AG20443 (cell line): ENCODE measurements at regions not wholly inside any gene's neighbourhood (a gene's known extent, or its start where the extent isn't known, plus 50 kb on each side); places are given as distances from the start of the nearest gene placed in this dataset.
"Not testable (repeated sequence)": the region's sequence is repeated elsewhere in the genome, so short reads cannot be mapped to it uniquely, and the experiment has no call there.

Experiments
- DNase-seq: peaks from one replicate; pipeline ENCODE4 v3.0.0; 2012; ENCODE audit warnings: low spot score, mixed read lengths

DNA sequence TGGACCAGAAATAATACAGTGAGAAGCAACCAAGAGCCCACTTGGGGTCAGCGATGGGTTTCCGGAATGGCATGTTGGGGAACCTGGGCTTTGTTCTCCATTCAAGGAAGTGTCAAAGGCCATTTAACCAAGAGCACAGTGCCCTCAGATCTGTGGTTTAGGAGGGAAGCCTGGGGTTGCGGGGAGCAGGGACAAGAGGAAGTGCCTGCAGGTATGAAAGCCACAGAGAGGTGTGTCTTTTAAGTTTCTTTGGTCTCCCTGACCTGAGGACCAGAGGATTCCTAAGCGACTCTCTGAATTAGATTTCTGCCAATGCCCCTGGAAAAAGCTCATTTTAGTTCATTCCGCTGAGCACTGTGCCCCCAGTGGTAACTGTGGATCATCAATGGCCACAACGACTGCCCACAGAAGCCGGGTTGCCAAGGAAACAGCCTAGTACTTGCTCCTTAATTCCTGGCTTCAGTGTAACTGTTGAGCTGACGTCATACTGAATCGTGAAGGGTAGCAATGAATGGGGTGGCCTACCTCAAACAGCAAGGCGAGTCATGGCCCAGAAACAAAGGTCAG, 107.3 kb upstream of the SPIN1 start:
- no peak for DNase-seq

DNA sequence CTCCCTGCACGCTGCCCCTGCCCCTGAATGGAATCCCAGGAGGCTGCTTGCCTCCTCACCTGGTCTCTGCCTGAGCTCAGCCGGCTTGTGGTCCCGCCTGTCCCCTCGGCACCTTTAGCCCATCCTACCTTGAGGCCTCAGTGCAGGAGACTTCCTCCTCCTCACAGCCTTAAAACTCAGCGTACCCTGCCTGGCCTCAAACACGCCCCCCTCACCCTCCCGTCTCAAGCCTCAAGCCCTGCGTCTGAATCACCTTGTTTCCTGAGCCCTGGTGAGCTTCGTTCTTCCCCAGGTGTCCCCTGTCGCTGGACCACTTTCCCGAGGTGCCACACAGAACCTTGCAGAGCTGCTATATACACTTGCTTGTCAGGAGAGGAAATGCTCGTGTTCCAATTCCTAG, 110.2 kb upstream of the SPIN1 start:
- no peak for DNase-seq

DNA sequence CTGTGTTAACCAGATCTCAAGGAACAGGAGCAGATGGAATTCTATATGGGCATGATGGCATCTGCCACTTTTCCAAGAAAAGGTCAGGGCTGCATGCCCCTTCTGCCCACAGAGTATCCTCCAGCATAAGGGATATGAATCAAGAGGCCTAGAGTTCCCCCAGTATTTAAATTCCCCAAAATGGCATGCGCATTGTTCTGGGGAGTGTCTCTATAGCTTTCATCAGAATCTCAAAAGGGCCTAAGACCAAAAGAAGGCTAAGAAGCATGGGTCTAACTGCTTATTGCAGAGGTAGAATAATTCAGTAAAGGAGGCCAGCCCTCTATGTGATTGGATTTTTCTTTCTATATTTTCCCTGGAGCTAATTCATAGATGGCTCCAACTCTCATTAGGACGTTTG, 114.2 kb upstream of the SPIN1 start:
- no peak for DNase-seq

DNA sequence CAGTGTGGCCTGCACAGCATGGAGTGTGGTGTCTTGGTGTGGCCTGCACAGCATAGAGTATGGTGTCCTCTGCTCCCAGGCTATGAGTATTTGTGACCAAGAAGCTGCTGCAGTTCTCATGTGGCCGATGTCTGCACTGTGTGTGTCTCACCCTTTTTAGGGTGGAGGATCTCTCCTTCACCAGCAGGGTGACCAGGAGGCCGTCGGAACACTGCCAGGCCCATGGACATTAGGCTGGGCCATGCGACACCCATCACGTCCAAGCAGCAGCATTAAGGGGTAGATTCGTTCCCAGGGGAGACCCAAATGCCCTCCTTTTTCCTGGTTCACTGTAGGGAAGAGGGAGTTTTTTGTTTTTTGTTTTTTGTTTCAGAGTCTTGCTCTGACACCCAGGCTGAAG, 115.3 kb upstream of the SPIN1 start:
- no peak for DNase-seq

DNA sequence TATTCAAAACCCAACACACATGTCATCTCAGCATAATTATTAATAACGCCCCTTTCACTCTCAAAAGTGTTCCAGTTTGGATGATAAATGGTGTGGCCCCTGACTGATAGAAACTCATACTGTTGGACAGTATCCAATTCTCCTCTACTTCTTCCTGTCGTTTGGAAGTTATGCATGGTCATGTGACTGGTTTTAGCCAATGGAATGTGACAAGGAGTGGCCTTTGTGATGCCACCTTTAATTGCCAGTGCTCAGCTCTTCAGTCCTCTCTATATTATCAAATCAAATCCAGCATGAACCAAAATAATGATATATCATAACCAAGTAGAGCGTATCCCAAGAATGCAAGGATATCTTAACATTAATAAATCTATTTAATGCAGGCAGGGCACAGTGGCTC, 117.8 kb upstream of the SPIN1 start:
- DNase-seq = no peak

DNA sequence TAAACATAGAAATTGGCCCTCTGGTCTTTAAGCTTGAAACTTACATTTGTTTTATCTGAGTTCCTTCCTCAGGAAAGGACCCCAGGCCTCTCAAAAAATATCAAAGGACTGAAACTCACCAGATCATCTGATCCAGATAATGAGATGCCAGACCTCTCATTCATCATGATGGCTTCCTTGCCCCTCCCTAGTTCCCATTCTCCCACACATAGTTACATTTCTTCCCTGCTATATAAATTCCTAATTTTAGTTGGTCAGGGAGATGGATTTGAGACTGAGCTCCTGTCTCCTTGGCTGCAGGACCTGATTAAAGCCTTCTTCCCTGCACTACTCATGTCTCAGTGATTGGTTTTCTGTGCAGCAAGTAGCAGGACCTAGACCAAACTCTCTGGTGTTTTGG, 119.4 kb upstream of the SPIN1 start:
- no peak for DNase-seq

DNA sequence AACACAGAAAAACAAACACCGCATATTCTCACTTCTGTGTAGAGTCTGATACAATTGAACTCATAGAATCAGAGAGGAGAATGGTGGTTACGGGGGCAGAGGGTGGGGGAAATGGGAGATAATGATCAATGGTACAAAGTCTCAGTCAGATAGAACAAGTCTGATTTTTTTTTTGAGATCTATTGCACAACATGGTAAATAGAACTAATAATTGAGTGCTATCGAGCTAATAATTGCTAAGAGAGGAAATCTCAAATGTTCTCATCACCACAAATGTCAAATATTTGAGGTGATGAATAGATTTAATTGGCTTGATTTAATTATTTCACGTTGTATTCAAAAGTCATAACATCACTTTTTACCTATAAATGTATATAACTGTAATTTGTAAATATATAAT, 121.0 kb upstream of the SPIN1 start:
- DNase-seq = no peak

DNA sequence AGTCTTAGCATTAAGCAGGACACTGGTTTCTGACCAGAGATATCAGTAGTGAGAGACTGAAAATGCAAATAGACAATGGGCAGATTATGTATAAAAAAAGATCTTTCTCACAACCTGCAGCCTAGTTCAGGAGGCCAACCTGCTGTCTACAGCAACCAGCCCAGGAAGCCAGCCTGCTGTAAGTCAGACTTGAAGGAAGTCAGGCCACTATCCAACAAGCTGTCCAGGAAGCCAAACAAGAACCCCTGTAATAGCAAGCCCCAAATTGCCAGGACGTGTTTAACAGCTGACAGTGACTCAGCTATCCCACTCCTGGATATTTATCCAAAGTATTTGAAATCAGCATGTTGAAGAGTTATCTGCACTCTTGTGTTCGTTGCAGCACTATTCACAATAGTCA, 121.8 kb upstream of the SPIN1 start:
- DNase-seq = no peak

DNA sequence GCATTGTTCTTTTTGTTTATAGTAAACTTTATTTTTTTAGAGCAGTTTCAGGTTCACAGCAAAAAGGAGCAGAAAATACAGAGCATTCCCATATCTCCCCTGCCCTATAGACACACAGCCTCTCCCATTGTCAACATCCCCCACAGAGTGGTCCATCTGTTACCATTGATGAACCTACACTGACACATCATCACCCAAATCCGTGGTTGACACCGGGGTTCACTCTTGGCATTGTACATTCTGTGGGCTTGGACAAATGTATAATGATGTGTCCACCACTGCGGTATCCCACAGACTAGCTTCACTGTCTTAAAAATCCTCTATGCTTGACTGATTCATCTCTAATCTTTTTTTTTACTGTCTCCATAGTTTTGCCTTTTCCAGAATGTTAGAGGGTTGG, 120.7 kb upstream of the SPATA31C2 start:
- DNase-seq = no peak

DNA sequence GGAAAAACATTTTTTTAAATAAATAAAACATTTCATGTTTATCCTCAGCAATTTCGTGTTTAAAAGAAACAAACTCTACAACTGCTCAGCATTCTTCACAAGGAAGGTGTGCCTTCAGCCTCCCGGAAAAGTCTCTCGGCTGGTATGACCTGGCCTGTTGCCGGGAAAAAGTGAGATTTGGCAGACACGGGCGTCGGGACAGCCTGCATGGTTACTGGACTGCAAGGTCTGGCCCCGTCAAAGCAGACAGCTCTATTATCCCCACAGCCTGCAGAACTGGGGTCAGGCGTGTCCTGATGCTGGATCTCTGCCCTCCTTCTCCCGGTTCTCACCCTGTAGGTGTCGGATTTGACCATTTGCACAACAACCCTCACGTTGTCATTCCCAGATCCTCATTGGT, 120.3 kb upstream of the SPATA31C2 start:
- peak; percentile 67 for DNase-seq

DNA sequence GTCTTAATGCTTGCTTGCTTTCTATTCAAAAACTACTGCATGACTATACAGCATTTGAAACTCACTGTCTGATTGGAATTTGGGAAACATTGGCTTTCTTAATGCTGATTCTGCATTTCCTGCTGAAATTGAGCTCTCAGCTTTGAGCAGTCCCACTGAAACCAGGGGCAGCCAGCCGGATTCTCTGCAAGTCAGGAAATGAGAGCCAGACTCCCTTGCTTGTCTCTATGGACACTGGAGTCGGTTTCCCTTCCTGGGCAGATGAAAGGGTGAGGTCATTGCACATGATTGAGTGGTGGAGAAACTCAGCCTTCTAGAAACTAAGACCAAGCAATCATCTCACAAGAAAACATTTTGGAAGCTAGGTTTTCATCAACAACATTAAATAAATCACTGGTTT, 119.7 kb upstream of the SPATA31C2 start:
- DNase-seq = peak; percentile 85

DNA sequence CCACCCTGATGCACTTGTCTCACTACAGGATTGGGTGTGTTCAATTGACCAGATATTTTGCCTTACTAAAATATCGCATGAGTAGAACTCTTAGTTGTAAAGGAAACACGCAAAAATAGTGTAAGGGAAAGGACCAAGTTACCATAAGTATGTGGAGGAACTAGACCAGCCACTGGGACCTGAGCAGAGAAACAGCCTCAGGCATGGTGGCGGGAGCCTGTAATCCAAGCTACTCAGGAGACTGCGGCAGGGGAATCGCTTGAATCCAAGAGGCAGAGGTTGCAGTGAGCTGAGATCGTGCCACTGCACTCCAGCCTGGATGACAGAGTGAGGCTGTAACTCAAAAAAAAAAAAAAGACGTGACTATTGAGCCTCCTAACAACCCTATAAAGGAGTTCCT, 117.9 kb upstream of the SPATA31C2 start:
- DNase-seq = no peak

DNA sequence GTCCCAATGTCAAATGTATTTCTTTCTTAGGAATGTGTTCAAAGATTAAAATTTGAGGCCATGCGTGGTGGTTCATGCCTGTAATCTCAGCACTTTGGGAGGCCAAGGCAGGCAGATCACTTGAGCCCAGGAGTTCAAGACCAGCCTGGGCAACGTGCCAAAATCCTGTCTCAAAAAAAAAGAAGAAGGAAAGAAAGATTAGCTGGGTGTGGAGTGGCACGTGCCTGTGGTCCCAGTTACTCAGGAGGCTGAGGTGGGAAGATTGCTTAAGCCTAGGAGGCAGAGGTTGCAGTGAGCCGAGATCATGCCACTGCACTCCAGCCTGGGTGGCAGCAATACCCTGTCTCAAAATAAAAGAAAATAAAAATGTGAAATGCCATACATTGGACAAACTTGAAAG, 117.5 kb upstream of the SPATA31C2 start:
- not testable (repeated sequence) for DNase-seq

DNA sequence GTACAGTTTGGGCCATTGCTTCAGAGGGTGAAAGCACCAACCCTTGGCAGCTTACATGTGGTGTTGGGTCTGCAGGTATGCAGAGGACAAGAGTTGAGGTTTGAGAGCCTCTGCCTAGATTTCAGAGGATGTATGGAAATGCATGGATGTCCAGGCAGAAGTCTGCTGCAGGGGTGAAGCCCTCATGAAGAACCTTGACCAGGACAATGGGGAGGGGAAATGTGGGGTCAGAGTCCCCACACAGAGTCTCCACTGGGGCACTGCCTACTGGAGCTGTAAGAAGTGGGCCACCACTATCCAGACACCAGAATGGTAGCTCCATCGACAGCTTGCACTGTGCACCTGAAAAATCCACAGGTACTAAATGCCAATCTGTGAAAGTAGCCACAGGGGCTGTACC, 113.6 kb upstream of the SPATA31C2 start:
- DNase-seq = no peak

DNA sequence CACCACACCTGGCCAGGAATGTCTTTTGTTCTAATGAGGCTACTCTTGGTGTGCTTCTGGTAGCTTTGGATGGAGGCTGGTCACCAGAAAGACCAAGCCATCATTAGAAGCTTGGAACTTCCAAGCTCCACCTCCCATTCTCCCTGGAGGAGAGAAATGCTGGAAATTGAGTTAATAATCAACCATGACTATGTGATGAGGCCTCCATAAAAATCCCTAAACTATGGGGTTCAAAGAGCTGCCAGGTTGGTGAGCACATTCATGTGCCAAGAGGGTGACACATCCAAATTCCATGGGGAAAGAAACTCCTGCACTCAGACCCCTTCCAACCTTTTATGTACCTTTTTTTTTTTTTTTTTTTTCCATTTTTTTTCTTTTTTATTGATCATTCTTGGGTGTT, 105.5 kb upstream of the SPATA31C2 start:
- DNase-seq = no peak

DNA sequence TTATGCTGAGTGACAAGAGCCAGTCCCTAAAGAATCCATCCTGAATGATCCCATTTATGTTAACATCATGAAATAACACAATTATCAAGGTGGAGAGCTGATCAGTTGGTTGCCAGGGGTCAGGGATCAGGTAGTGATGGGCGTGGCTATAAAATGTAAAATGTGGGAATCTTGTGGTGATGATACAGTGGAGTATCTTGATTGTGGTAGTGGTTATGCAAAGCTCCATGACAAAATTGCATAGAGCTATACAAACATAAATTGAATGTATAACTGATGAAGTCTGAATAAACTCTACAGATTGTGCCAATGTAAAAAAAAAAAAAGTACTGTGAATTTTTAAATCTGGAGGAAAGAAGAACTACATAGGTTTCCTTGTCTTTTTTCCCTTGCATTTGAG, 104.6 kb upstream of the SPATA31C2 start:
- no peak for DNase-seq

DNA sequence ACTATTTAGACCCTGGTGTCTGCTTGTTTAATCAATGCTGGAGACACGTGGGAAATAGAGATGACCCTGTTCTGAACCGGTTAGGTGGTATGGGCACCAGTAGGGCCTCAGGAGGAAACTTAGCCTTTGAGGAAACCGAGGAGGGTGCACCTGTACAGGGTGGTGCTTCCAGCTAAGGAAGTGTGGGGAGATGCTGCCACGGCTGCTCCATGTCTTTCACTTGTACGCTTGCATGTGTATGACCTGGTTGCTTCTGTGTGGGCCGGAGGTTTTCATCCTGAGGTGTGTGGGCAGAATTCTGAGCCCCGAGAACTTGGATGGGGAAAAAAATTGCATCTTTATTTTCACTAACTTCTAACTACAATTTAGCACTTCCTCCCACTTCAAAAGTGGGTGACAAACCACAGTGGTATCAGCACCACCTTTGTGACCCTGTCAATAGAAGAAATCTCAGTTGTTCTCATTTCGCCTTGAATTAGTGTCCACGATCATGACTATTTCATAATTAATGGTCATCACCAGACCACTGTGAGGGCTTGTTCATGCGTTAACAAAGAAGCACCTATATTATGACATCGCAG, 99.8 kb upstream of the SPATA31C2 start:
- no peak for DNase-seq

DNA sequence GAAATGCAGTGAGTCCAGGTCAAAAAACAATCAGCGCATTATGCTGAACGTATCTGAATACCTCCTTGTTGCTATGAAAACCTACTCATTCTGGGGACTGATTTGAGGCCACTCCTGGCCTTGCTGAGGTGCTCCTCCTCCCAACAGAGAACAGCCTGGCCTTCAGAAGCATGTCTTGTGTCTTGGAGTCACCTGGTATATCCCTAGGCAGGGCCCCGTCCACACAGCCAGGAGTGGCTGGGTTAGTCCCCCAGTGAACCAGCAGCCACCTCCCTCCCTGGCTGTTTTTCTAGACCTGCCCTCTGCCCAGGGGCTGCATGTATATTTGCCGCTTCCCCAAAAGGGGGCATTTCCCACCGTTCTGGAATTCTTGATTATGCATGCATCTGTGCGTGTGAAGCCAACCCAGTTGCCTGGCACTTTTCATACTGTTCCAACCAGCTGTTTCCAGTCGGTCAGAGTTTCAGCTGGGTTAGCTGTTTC, 99.2 kb upstream of the SPATA31C2 start:
- no peak for DNase-seq

DNA sequence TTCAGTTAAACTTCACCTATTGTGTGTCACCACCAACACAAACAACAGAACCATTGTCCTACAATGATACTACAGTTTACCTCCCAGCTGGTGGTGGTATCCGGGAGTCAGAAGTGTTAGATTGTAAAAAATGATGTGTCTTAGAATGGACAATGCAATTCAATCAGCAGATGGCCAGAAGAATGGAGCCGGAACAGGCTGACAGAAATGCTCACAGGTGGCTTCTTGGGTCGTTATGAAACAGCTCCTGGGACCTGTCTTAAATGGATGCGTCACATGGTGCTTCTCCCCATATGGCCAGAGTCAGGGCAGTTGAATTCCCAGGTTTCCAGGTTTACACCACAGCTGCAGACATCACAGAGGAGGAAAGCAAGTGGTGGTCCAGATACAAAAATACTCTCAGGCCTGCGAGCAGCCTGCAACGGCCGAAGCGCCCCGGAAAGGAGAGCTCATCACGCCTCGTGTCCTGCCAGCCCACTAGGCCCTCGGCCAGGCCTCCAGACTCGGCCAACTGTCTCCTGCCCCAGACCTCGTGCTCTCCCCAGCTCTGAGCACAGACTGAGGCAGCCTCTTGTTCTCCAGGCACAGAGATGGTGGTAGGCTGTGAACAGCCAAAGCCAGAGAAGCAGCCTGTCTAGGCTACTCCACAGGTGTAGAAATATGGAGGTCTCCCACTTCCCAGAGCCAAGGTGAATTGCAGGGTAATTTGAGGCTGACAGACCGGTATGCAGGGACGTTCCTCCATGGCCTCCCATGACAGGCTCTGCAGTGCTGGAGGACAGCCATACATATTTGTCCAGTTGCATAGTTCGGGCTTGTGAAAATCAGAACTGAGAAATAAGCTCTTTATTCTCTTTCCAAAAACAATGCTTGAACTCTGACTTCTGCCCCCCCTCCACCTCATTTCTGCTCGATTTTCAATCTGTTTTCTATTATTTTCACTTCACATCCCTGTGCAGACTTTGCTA, 98.5 kb upstream of the SPATA31C2 start:
- peak; percentile 84 for DNase-seq

DNA sequence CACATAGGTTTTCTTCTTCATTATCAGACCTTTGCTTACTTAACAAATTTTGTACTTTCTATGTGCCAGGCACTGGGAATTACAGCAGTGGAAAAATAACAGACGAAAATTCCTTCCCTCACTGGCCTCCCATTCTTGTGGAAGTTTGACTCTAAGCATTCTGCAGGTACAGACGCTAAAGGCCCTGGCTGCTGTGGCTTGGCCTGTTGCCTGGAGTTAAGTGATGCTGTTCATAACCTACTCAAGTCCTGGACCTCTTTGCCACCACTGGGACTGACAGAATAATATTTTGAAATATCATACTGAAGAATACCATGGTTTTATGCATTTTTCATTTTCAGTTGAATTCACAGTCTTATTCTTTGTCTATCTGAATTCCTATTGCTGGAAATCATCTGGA, 97.3 kb upstream of the SPATA31C2 start:
- DNase-seq = no peak

DNA sequence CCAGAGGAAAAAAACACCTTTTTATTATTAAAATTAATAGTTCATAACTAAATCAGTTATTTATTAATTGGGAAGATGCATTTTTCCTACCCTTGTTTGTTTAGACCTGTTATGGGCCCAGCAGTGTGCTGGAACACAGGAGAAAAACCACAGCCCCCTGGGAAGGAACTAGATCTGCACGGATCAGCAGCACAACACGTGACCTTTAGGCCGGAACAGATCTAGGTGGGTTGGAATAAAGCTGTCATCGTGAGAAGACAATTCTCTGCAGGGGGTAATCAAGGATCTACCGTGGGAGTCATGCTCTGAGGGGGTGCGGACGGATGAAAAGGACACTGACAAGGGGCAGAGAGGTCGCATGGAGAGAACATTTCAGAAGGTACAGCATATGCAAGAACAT, 95.8 kb upstream of the SPATA31C2 start:
- DNase-seq = no peak

DNA sequence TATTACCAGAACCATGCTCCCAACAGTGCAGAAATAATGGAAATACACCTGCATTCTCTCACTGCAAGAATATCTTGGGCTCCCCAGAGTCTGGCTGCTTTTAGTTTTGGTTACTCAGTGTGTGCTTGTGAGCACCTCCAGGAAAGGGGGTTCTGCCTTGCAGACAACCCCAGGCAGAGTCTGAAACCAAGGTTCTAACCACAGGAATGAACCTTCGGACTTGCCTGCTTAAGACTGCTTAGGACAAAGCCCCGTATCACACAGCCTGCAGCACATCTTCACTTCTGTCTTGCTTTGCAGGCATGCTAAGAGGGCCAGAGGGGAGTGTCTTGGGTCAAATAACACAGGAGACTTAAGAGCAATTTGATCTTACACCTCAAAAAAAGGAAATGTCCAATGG, 94.8 kb upstream of the SPATA31C2 start:
- DNase-seq = no peak

DNA sequence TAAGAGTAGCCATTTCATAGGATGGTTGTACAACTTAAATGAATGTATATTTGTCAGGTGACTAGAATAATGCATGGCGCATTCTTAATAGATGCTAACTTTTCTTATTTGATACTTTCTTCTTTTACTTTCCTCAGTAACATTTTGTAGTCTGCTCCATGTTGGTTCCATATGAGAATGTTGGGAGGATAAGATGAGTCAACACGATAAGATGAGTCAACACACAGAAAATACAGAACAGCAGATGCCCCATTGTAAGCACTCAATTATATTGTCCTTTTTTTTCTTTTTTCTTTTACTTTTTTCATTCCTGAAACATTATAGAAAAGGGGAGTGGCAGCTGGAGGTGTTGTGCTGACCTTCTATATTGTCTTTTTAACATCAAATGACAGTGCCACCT, 92.3 kb upstream of the SPATA31C2 start:
- no peak for DNase-seq
